ENCODE measurements at regions not wholly inside any gene's neighbourhood (a gene's known extent, or its start where the extent isn't known, plus 50 kb on each side); places are given as distances from the start of the nearest gene placed in this dataset.

GRCh38 chr12:68422159-68422558, 90.0 kb upstream of the MDM1 start:
- TF ChIP-seq CTCF (IDR thresholded peaks at IDR 0.05 in 8 of 11, conservative IDR thresholded peaks at IDR 0.05 in 3 of 11) (no peak), POLR2A (IDR thresholded peaks at IDR 0.05) (no peak)
